CD4-positive, alpha-beta T cell treated with Interferon alpha-2 for 1 hour (primary cell): ENCODE measurements at regions not wholly inside any gene's neighbourhood (a gene's known extent, or its start where the extent isn't known, plus 50 kb on each side); places are given as distances from the start of the nearest gene placed in this dataset.

Source experiments
- DNase-seq, 2 donors: peaks; one replicate each; pipeline ENCODE4 v3.0.0-alpha.2; 2020 to 2022

DNA sequence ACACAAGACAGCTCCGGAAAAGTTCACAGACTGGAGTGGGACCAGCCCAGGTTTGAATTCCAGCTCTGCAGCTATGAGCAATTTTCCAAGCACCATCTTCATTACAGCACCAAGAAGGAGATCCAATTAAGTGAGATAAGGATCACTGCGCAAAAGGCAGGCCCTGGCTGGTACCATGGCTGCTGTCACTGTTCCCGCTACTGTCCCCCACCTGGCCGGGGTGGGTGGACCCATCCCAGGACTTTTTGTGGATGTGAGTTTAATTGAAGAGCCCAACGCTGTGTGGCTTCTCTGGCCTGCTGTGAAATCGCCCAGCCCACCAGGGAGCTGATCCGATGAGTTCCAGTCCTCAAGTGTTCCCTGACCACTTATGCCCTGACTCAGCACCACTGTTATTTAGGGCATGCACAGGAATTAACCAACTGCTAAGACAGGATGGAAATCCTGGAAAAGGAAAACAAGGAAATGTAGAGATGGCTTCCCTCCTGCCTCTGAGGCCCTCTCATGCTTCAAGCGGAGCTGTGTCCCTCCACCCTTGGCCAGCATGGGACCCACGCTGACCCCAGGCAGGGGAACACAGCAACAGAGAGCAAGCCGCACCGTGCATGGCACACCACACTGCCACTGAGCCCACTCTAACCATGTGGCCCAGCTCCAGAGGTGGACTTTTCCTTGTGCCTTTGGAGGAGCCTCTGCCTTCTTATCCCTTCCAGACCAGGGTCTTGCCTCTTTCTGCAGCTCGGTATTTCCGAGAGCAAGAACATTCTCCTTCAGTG is 150.0 kb upstream of the CST7 start:
- no peak for DNase-seq

- no peak for DNase-seq
Observed at GRCh38 chr20:24799971-24800580, 149.0 kb upstream of the CST7 start.

DNA sequence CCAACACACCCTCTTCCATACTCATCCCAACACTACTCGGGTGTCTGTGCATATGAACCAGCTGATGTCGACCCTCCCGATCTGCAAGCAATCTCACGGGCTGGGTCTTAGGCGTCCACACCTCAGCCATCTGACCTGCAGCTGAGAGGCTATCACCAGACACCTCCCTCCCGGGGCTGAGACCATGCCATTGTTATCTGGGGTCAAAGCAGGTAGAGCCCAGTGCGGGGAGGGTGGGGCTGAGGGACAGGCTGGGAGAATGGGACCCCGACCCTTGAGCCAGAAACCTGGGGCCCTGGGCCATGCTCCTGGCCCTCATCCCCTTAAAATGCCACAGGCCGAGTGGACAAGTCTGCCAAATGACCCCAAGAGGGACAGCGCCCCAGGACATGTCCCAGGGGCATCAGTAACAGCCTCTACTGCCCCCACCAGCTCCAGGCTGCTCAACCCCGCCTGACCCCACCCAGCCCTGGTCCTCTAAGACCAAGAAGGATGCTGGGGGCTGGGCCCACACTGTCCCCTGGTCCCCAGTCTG is 146.7 kb upstream of the CST7 start:
- no peak for DNase-seq

GRCh38 chr20:24804481-24805206 is 144.4 kb upstream of the CST7 start:
- no peak for DNase-seq

- no peak for DNase-seq
Observed at GRCh38 chr20:24805456-24806238, 143.4 kb upstream of the CST7 start.

DNA sequence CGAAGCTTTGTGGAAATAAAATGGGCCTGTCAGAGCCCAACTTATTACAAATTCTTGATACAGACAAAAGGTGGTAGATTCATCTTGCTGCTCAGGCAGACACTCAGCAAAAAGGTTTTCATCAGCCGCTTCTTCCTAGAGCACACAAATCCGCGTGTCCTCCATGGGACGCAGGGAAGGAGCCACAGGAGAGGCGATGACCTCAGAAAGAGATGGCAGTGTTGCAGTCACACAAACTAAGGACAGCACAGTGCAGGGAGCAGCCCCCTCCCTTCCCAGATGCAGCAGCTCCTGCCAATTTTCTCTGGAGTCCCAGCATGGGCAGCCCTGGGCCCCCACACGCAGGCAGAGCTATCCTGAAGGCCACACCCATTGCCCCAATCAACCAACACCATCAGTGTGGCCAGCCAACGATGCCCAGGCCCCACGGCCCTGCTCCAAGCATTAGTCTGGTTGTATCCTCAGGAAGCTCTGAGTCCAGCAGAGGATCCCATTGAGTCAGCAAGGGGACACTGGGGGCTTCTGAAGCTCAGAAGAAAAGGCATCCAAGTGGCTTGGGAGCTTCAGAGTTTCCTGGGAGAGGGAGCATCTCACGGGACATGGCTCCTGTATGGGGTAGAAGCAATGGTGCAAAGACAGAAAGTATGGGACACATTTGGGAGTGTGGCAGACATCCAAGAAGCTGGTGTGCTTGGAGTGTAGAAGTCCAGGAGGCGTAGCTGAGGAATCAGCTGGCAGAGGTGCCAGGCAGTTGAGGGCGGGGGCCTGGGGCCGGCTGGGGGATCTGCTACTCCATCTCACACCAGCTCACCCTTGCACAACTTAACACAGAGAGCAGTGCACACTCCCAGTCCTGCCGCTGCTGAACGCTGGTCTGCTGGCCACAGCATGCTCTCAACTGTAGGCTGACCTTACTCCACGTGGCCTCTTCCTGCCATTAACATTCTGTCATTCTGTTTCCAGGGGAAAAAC is 142.1 kb upstream of the CST7 start:
- DNase-seq = no peak

DNA sequence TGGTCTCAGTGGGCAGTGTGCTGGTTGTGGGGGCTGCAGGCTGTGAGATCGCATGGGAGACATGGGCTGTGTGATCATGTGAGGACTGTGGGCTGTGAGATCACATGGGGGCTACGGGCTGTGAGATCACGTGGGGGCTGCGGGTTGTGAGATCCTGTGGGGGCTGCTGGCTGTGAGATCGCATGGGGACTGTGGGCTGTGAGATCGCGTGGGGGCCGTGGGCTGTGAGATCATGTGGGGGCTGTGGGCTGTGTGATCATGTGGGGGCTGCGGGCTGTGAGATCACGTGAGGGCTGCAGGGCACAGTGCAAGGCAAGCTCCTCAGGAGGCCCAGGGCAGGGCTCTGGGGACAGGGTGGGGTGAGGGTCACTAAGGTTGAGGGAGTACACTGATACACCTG is 140.5 kb upstream of the CST7 start:
- no peak for DNase-seq

GRCh38 chr20:24809606-24810005 is 139.5 kb upstream of the CST7 start:
- DNase-seq = no peak

- DNase-seq = no peak
Observed at GRCh38 chr20:24810676-24811407, 138.2 kb upstream of the CST7 start.

- DNase-seq = no peak
Observed at GRCh38 chr20:24812373-24812772, 136.7 kb upstream of the CST7 start.

DNA sequence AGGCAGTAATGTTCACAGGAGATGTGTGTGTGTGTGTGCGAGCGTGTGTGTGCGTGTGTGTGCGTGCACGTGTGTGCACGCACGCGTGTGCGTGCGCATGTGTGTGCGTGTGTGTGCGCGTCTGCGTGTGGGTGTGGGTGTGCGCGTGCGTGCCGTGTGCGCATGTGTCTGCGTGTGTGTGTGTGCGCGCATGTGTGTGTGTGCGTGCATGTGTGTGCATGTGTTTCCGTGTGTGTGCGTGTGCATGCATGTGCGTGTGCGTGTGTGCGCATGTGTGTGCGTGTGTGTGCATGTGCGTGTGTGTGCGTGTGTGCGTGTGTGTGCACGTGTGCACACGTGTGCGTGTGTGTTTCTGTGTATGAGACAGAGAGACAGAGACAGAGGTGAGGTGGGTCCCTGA is 136.0 kb upstream of the CST7 start:
- DNase-seq = no peak

- no peak for DNase-seq
Observed at GRCh38 chr20:24813496-24813895, 135.6 kb upstream of the CST7 start.

DNA sequence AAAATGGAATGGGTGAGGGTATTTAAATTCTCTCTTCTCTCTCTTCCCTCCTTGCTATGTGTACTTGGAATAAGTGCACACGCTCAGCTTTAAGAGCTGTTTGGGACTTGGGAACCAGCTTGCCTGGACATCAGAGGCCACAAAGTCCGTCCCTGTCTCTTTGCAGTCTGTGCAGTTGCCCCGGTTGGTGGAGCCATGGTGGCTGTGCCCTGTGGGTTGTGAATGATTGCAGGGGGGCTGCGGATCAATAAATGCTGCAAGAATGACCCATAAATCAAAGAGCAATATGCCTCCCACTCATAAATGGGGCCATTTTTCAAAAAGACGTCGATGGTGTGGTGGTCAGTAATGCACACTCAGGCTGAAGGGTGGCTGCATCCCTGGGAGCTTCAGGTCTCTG is 135.1 kb upstream of the CST7 start:
- DNase-seq = no peak

GRCh38 chr20:24814556-24815195 is 134.4 kb upstream of the CST7 start:
- no peak for DNase-seq

DNA sequence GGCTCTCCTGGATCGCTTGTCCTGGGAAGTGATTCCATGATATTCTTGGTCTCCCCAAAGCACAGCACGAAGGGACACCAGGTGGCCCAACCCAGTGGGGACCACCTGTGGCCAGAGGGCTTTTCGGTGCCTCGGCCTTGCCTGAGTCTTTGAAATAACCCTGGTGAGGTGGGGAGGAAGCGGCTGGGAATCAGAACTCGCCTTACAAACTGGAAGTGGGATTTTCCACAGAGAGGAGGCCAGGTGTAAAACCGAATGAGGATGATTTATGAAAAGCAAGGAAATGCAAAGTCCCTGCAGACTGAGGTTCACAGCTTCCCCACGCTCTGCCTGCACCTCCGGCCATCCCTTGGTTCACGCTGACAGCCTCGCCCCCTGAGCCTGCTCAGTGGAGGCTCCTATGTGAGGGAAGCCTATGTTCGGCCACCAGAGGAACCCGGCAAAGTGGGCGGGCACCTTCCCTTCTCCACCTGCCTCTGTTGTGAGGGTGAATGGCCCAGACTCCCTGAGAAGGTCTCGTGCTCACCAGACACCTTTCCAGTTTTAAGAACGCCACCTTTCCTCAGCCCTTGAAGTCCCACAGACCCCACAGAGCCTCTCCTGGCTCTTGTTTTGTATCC is 133.8 kb upstream of the CST7 start:
- DNase-seq = no peak

GRCh38 chr20:24815931-24816330 is 133.1 kb upstream of the CST7 start:
- DNase-seq = no peak

- no peak for DNase-seq
Observed at GRCh38 chr20:24816431-24816830, 132.6 kb upstream of the CST7 start.

DNA sequence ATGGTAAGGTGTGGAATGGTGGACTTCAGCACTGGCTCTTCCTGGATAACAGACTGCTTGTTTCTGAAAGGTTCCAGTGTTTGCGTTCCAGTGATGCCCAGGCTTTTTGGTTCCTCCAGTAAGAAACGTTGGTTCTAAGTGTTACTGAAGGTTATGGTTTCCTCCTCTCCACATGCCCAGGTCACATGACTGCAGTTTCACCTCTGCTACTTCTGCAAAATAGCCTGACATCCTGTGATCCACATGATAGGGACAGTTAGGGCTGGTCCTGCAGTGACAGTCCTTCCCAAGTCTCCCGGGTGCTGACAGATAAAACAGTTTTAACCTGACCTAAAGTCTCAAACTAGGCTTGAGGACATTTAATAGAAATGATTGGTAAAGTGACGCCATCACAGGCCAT is 132.2 kb upstream of the CST7 start:
- DNase-seq = no peak

DNA sequence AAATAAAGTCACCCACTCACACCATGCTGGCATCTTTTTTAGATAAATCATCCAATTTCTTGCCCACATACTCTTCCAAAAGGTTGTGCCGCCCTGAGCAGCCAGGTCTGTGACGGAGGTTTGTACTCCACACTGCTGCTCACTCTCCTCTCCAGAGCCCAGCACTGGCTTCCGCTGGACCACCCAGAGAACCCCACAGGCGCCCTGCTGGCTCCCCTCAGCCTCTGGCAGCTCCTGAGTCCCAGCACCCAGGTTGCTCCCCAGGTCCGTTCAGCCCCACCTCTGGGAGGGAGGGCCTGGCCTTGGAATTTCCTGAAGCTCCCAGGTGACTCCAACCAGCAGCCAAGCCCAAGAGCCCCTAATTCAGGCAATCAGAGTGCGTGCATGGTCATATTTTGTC is 131.7 kb upstream of the CST7 start:
- DNase-seq = no peak

DNA sequence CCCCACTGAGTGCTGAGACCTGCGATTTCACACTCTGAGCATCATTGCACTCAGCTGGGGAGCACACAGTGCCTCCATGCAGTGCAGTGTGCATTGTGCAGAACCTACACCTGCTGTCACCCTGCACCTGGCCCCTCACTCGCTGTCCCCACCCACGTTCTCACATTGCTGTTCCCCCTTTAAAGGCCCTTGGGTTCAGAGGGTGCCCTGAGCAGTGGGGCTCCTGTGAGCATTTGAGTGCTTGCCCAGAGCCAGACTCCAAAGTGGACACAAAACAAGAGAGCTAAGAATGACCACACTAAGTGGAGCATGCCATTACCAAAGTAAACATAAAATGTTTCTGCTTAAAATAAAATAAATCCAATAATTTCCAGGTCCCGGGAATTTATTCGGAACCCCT is 131.0 kb upstream of the CST7 start:
- DNase-seq = no peak
